HG03439 (cell line): ENCODE measurements at regions not wholly inside any gene's neighbourhood (a gene's known extent, or its start where the extent isn't known, plus 50 kb on each side); places are given as distances from the start of the nearest gene placed in this dataset.
"Not testable (repeated sequence)": the region's sequence is repeated elsewhere in the genome, so short reads cannot be mapped to it uniquely, and the experiment has no call there.

Experiments
- ATAC-seq: cut with Tn5 transposase; IDR thresholded peaks from one replicate; pipeline ENCODE4 v1.9.1; 2021; ENCODE audit warnings: mild to moderate bottlenecking, moderate library complexity; ENCODE audit not compliant: unreplicated experiment

DNA sequence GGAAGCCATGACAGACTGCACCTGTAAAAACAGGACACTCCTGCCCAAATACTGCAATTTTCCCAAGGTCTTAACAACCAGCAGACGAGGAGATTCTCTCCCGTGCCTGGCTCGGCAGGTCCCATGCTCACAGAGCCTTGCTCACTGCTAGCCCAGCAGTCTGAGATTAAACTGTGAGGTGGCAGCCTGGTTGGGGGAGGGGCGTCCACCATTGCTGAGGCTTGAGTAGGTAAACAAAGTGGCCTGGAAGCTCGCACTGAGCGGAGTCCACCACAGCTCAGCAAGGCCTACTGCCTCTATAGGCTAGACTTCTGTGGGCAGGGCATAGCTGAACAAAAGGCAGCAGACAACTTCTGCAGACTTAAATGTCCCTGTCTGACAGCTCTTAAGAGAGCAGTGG, 80.3 kb downstream of the ANXA5 start:
- ATAC-seq: not testable (repeated sequence)

- no peak for ATAC-seq
Measured at GRCh38 chr4:121614101-121614500, 82.7 kb downstream of the ANXA5 start.

DNA sequence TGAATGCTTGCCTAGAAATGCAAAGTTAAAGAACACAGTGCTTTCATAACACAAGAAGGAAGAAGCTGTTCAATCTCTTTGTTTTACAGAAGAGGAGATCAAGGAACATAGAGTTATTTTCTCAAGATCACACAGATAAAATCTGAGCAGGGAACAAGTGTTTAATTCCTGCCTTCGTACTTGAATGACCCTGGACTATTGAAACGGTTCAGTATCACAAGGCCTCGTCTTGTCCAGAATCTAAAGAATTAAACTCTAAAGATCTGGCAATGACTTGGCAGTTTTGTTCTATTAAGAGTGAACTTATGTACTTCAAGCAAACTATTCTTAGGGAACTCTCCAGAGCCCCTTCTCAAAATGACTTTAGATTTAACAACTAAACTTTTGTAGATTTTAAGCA, 97.7 kb downstream of the ANXA5 start:
- ATAC-seq: no peak

- ATAC-seq: peak; percentile 79
Measured at GRCh38 chr4:121597346-121597934, 99.3 kb downstream of the ANXA5 start.

DNA sequence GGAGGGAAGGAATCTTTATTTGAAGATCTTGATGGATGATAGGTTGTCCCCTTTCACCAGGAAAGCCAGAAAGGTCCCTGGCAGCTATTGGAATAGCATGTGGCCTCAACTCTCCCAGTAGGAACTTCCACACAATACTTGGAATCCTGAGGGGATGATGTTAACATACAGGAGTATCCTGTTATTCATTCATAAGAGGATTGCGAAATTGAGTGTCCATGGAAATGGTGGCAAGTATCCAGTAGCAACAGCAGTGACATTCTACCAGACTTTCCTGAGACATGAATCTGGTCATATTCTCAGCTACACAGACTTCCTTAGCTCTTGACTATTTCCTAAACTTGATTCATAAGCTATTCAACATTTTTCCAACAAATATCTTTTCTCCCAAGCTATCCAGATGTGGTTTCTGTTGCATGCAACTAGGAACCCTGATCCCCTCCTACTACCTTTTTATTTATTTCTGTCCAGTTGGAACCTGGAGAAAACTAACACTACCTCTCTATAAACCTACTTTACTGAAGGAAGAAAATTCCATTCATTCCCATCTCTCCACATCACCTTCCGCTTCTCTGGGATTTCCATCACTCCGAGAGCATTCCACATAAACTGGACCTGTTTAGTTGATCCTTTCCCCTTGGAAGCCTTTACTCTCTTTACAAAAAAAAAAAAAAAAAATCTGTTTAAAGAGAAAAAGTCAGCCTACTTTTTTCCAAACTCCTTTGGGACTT, 101.8 kb downstream of the ANXA5 start:
- ATAC-seq: no peak

- no peak for ATAC-seq
Measured at GRCh38 chr4:121593760-121594159, 103.0 kb downstream of the ANXA5 start.

DNA sequence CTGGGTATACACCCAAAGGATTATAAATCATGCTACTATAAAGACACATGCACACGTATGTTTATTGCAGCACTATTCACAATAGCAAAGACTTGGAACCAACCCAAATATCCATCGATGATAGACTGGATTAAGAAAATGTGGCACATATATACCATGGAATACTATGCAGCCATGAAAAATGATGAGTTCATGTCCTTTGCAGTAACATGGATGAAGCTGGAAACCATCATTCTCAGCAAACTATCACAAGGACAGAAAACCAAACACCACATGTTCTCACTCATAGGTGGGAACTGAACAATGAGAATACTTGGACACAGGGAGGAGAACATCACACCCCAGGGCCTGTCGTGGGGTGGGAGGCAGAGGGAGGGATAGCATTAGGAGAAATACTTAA, 104.5 kb downstream of the ANXA5 start:
- ATAC-seq: not testable (repeated sequence)

- no peak for ATAC-seq
Measured at GRCh38 chr4:121584836-121585235, 111.9 kb downstream of the ANXA5 start.

DNA sequence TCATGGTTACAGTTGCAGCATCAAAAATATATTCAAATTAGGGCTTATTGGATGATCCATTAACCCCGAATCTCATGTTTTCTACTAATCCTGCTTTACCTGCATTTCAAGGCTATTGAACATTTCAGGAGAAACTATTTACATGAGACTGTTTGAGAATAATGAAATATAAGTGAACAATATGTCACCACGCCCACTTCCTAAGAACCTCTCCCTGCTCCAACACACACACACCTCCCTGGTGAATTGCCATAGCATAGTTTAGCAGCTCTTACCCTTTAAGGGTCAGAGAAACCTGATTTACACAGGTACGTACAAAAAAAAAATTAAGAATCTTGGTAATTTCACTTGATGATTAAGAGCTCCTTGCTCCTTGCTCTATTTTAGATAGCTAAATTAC, 113.4 kb downstream of the ANXA5 start:
- no peak for ATAC-seq

DNA sequence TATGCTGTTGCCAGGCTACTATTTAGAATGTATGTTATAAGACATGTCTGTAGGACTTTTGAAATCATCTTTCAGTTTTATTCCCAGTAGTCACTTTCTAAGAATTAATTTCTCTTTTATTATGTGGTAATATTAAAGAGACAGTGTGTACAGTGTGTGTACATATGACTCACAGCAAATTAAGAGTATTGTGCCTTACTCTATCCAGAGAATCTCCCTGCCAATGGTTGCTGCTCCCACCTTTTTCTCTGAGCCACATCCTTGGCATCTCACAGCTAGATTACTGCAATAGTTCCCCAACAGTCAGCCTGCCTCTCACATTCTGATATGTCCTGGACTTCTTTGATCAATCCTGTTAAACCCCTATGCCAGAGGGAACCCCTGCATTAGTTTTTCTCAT, 114.5 kb downstream of the ANXA5 start:
- ATAC-seq: no peak

DNA sequence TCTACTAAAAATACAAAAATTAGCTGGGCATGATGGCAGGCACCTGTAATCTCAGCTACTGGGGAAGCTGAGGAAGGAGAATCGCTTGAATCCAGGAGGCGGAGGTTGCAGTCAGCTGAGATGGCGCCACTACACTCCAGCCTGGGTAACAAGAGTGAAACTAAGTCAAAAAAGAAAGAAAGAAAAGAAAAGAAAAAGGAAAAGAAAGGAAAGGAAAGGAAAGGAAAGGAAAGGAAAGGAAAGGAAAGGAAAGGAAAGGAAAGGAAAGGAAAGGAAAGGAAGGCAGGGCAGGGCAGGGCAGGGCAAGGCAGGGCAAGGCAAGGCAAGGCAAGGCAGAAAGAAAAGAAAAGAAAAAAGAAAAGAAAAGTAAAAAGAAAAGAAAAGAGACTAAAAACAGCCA, 121.4 kb downstream of the ANXA5 start:
- not testable (repeated sequence) for ATAC-seq

DNA sequence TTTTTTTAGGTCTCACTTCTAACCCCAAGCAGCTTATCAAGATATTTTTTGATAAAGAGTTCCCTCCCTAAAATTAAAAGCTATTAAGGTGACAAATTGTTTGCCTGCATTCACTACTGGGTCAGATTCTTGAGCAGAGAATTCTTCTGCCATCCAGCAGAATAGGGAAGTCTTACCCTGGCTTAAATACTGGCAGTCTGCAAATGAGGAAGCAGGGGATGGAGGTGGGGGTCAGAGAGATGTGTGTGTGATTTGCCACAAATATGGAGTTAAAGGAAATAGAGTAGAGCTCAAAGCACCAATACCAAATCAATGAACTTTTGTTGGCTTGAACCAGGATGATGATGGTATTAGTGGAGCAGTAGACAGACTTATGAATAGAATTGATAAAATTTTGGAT, 122.2 kb downstream of the ANXA5 start:
- ATAC-seq: no peak

DNA sequence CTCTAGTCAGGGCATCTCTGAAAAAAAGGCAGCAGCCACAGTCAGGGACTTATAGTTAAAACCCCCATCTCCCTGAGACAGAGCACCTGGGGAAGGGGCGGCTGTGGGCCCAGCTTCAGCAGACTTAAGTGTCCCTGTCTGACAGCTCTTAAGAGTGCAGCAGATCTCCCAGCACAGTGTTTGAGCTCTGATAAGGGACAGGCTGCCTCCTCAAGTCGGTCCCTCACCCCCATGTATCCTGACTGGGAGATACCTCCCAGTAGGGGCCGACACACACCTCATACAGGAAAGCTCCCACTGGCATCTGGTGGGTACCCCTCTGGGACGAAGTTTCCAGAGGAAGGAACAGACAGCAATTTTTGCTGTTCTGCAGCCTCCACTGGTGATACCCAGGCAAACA, 129.0 kb downstream of the ANXA5 start:
- no peak for ATAC-seq

- no peak for ATAC-seq
Measured at GRCh38 chr4:121564840-121565375, 131.9 kb downstream of the ANXA5 start.

DNA sequence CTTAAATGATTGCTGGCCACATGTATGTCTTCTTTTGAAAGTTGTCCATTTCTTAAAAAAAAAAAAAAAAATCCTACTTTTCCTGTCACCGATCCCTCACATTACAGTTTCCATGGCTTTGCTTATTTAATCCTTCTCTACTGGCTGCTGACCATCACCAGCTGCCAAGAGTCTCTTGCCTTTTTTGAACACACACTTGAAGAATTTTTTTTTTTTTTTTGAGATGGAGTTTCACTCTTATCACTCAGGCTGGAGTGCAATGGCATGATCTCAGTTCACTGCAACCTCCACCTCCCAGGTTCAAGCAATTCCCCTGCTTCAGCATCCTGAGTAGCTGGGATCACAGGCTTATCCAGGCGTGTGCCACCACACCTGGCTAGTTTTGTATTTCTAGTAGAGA, 134.0 kb downstream of the ANXA5 start:
- no peak for ATAC-seq

DNA sequence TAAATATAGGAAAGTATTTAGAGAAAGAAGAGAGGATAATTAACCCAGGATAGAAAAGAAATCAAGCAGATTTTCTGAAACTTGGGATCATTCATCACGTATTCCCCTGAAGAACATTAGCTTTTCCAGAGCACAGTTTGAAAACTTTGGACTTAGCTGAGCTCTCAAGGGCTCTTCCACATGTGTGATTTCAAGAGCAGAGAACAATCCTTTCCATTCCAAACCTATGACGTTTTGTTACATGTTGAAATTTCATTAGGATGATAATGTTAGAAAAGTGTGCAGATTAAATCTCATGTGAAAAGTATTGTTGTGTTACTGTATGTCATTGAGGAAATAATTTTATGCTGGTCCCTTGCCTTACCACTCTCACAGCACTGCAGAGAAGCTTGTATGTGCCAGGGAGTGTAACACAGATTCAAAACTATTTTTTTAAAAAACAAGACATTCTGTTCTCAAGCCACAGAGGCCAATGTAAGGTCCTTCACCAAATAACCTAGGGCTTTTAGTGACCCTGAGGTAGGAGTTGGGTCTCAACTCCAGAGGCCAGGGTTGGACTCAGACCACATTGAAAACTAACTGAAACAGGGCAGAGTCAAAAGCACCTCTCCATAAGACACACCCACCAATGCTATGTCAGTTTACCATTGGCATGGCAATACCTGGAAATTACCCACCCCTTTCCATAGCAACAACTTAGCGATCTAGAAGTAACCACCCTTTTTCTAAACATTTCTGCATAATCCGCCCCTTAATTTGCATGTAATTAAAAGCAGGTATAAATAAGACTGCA, 141.3 kb downstream of the ANXA5 start:
- no peak for ATAC-seq

GRCh38 chr4:121554382-121554781, 142.4 kb downstream of the ANXA5 start:
- ATAC-seq: no peak

- no peak for ATAC-seq
Measured at GRCh38 chr4:121551881-121552280, 144.9 kb downstream of the ANXA5 start.

GRCh38 chr4:121551271-121551670, 145.5 kb downstream of the ANXA5 start:
- no peak for ATAC-seq

GRCh38 chr4:121541696-121542095, 155.1 kb downstream of the ANXA5 start:
- no peak for ATAC-seq

GRCh38 chr4:121535351-121535750, 154.5 kb upstream of the QRFPR start:
- no peak for ATAC-seq

- ATAC-seq: no peak
Measured at GRCh38 chr4:121534187-121534586, 153.4 kb upstream of the QRFPR start.
